ENCODE measurements at regions not wholly inside any gene's neighbourhood (a gene's known extent, or its start where the extent isn't known, plus 50 kb on each side); places are given as distances from the start of the nearest gene placed in this dataset.

DNA sequence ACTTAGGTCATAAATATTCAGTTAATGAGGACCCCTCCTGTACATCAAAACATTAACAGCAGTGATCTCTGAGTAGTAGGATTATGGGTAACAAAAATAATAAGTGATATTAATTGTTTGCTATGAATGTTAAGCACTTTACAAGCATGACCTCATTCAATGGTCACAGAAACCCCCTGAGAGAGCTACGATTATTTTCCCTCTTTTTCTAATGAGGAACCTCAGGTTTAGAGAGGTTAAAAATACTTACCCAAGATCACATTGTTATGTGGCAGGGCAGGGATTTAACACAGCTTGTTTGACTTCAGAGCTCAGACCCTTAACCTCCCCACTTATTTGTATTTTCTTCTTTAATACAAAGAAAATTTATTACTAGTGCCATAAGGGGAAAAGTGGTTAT lies 228.2 kb downstream of the TBL1XR1 start:
- no peak for DNase-seq

DNA sequence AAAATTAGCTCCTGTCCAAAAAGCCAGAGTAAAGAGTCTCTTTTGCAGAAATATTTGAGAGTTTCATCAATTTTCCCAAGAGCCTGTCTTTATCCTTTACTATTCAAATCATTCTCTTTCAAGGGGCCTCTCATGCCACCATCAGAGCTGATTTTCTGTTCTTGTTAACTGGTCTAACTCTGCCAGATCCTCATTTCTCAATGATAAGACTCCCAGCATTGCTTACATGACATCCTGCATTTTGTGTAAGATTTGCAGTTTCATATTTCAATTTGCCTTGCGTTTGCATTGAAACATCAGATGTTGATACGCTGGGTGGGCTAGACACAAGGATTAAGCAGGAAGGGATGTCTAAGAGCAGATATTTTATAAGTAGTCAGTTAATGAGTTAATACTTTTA lies 228.7 kb downstream of the TBL1XR1 start:
- no peak for DNase-seq

DNA sequence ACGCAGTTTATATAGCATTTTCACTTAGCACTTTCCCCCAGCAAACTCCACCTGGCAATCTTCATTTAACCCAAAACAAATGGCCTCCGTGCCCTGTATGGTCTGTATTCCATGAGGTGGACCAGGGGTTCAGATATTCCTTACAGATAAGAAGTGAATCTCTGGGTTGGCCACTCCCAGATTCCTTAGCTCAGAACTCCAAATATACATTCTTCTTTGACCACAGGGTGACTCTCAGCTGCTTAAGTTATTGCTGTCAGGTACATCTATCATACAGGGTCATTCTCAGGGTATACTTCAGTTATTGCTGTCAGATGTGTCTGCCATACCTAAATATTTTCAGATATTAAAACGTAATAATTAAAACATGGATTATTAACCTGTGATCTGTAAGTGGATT lies 229.8 kb downstream of the TBL1XR1 start:
- no peak for DNase-seq

DNA sequence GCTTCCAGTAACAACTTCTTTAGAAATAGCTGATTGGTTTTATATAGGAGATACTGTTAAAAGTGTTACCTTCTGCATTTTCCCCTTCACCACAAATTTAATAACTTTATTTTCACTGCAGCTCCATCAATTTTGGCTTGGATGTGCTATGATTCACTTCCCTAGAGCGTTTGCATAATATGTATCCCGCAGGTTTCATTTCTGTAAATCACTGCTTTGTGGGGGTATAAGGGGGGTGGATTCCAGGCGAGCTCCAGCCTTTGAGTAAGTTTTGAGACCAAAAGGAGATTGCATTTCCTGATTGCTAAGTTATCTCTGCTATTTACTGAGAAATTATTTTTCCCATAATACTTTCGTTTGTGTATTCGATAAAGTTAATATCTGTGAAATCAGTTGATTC lies 232.6 kb downstream of the TBL1XR1 start:
- peak; percentile 67 for DNase-seq

DNA sequence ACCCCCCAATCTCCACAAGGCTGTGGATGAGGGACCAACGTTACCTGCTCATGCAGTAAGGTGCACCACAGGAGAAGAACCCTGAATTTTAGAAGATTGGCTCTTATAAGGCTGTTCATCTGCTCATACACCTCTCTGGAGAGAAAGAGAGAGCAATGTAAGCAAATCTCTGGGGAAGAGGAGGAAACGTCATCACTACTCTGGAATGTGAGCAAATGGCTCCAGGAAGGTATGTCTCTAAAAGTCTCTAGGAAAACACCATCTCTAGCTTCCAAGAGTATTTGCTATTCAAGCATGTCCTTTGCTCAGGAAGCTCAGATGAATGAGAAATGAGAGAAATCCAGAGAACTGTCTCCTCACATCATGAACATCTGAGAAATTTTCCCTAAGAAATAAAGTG lies 235.4 kb downstream of the TBL1XR1 start:
- no peak for DNase-seq

DNA sequence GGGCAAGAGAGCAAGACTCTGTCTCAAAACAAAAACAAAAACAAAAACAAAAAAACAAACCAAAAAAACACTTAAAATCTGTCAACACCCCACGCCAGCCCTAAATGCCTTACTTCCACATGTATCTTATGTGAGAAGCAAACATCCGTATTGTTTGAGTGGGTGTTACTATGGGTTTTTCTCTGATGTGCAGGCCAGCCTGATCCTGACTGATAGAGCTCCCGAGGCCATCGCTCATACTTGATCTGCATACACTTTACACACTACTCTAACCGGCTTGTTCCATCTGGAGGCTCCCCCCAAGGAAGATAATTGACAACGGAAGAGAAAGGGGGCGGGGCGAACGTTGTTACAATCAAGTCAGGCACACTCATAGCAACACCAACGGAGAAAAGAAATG lies 237.4 kb downstream of the TBL1XR1 start:
- DNase-seq = no peak

DNA sequence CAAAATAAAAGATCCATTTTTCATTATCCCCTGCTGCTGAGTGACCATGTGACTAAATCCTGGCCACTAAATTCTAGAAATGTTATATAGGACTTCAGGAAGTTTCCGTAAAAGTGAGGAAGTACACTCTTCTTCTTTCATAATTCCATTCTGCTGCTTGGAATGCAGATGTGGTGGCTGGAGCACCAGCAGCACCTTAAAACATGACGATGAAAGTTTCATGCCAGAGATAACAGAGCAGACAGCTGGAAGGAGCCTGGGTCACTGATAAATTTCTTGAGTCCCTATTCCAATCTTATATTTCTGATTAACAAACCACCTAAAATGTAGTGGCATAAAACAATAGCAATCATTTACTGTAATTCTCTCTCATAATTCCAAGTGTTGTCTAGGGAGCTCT lies 238.7 kb downstream of the TBL1XR1 start:
- no peak for DNase-seq

DNA sequence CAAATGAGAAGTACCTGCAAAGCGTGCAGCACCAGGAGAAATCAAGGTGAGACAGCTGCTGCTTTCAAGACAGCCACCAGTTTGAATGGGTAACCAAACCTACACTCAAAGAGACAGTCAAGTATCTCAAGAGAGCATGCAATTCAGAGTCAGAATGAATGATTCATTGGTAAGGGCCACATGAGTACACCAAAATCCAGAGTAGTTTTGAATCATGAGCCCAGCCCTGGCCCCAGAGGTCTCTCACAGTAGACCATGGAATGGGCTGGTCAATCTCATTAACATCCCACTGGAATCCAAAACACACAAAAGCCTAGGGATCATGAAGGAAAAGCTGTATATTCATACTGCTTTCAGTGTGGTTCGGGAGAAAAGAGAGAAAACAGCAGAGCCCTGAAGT lies 242.8 kb downstream of the TBL1XR1 start:
- no peak for DNase-seq

DNA sequence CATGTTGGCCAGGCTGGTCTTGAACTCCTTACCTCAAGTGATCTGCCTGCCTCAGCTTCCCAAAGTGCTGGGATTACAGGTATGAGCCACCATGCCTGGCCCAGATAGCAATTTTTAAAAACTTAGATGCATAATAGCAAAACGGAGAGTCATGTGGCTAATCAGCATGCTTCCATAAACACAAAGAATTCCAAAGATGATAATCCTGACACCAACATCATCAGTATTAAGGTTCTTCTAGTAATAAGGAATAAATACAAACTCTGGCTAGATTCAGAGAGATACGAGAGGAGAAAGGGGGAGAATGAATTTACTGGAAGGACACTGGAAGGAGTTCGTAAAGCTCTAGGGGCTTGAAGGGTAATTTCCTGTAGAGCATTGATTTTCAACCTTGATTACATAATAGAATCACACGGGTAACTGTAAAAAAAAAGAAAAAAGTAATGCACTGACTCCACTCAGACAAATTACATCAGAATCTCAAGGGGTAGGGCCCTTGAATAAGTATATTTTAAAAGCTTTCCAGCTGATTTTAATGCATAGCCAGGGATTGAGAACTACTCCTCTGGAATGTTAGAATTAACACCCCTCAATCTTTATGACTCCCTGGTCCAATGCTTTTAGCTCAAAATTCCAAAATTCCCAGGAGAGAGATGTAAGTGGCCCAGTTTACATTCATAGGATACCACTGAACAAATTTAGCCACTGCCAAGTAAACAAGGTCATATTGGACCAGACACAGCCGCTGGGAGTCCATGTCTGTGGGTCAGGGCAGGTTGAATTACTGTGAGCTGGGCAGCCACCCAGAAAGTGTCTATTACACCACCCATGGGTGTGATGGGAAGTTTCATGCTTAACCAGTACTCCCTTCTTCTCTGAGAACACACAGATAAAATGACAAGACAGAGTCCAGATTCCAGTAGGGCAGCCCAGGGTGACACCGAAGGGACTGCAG lies 243.9 kb downstream of the TBL1XR1 start:
- peak; percentile 27 for DNase-seq

DNA sequence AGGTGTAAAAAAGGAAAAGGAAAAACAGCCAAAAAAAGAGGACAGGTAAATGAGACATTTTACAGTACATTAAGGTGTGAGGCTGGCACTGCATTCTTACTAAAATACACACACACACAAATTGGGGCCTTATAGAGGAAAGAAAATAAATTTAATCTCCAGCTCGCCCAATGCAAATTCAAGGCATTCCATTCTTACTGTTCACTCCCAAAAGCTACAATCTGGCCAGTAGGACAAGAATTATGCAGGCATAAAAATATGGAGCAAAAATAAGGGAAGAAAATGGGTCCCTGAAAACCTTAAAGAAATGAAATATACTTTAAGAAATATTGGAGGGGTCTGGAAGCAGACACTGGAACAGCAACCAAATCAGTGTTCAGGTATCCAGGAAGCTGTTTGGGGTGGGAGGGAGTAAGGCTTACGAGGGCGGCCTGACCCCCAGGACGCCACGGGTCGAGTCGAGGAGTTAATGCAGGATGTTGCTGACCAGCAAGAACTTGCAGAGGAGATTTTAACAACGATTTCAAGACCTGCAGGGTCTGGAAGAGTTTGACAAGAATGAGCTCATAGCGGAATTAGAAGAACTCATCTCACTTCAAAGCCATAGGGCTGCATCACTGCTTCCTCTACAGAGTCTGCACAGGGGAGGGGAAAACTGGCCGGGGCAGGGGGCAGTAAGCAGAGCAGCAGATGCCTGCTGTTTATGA lies 245.5 kb downstream of the TBL1XR1 start:
- DNase-seq = no peak

DNA sequence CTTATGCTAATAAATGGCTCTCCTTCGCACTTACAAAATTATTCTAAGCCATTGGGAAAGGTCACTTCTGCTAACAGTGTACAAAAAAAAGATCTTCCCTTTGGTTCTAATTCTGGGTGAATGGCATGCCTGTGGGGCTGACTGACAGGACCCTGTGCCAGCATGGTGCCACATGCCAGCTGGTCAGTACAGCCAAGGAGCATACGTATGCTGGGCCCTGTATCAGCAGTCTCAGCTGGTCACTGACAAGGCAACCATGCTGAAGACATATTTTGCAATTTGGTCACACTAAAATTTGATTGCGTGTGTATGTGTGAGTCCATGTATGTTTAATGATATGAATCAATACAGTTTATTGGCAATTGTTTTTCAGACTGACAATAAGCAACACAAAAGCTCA lies 246.1 kb downstream of the TBL1XR1 start:
- DNase-seq = no peak

DNA sequence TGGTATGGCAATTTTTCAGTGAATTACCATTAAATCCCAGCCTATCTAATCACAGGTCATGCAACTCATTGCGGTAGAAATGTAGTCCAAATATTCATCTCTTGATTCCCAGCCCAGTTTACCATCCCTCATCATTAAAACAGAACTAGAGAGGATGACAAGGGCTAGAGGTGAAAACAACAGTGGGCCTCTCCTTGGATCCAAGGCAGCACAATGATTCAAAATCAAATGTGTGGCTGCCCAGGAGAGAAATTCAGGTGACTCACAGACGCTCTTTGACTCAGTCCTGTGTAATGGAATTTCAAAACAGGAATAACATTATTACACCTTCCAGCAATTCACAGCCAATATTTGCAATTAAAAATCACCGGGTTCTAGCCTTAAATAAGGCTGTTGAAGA lies 246.5 kb downstream of the TBL1XR1 start:
- no peak for DNase-seq

DNA sequence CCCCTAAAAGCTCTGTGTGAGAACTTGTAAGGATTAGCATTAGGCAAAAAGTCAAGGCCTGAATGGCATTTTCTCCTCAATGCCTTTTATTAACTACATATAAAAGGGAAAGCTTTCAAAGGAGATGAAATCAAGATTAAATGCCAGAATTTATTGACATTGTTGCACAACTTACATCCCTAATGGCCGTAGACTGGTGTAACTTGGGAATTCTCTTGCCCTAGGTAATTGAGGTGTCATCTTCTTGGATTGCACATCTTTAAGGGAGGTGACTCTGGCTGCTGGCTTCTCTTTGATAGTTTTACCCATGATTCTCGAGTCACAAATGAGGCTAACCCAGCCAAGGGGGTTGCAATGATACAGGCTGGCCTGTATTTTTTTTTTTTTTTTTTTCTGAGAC lies 249.1 kb downstream of the TBL1XR1 start:
- DNase-seq = peak; percentile 68

DNA sequence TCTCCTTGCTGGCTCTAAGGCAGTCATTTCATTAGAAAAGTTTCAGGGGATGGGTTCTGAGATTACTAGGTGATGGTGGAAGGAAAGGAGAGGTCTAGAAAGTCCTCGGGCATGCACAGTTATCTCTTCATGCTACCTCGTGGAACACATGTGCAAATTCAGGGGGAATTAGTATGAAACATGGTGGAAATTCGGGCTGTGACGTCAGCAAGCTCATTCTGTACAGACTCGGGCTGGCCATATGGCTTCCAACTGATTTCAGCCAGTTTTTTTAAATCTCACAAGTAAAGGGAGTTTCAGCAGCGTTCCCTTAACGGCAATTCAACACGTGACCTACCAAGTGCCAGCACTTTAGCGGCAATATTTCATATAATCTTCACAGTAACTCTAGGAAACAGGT lies 251.1 kb downstream of the TBL1XR1 start:
- DNase-seq = no peak

DNA sequence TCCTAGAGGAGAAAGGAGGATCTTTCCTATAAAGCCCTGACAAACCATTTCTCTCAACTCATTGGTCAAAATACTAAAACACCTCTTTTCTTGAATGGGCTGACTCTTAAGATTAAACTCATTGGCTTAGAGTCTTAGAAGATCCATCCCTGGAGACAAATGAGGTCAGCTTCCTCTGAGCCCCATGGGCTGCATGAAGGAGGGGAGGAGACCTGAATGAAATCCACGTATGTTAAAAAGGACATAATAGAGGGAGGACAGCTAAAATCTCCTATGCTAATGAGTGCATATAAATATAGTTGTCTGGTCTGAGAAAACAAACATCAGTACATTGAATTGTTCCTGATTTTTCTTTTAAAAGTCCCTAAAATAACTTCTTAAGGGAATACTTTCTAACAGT lies 255.0 kb downstream of the TBL1XR1 start:
- DNase-seq = no peak

DNA sequence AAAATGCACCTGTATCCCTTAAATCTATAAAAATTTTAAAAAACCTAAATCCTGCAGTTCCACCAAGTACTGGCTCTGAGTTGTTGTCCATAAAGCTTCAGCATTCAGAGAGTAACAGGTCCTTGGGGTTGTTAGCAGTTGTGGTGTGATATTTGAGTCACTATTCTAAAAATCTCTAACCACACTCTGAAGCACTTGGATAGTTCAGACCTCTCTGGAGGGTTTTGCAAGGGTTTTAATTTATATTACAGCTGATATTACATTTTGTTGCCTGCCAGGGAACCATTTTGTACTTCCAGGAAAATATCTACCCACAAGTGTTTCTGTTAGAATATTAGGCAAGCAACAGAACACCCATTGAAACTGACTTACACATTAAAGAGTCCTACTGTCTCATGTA lies 255.6 kb downstream of the TBL1XR1 start:
- DNase-seq = no peak

DNA sequence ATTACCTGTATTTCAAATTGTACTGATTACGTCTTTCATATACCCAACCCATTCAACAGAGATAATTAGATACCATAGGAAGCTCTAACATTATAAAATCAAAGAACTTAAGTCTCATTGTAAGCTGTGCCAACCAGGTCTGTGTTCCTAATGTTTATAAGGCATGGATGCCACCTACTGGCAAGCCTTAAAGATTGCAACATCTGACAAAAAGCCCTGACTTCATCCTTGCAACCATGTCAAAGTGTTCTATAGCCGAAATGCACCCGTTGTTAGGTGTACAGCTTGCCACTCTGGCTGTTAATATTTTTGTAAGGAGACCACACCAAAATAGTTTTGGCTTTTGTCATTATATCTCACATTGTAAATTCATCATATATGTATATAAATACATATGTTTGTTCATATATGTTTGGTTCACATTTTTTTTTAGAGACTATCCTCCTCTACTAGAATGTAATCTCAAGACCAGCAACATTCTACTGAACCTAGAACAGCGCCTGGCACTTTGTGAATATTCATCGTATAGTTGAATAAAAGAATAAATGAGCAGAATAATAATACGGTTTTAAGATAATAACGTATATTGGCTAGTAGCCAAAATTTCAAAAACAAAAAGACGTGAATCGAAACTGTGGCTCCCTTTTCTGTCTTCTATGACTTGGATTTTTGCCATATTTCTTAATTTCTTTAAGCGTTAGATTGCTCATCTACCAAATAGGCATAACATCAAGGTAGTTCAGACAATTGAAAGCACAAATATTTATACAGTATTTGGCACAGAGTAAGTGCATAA lies 258.1 kb downstream of the TBL1XR1 start:
- peak; percentile 94 for DNase-seq

DNA sequence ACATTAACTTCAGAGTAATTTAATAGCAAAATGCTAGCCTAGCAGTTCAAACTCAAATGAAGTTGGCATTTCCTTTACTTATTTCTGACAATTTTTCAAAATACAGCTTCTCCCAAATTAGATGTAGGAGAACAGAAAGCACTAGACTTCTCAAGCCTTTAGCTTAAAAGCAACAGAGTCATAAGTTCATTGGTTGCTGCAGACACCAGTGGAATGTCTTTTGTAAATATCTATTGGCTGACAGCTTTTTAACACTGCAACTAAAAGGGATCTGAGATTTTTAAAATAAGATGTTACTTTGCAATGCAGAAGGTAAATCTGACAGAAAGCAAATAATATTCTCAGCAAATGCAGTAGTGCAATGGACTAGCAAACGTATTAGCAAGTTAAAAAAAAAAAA lies 259.3 kb downstream of the TBL1XR1 start:
- no peak for DNase-seq

DNA sequence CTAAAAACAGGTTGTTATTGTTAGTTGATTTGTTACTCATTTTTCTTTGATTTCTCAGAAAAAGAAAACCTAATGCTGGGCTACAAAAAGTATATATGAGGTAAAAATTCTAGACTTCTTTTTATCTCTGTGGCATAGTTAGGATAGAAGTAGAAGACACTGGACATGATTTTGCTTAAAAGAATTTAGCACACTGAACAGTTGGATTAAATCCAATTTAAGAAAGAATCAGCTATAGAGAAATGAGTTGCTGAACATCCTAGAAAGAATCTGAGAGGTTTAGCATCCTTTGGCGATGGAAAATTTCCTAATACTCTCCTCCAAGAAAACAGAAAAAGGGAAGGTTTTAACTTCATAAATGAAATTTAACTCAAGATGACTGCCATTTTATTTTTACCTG lies 259.7 kb downstream of the TBL1XR1 start:
- DNase-seq = no peak

DNA sequence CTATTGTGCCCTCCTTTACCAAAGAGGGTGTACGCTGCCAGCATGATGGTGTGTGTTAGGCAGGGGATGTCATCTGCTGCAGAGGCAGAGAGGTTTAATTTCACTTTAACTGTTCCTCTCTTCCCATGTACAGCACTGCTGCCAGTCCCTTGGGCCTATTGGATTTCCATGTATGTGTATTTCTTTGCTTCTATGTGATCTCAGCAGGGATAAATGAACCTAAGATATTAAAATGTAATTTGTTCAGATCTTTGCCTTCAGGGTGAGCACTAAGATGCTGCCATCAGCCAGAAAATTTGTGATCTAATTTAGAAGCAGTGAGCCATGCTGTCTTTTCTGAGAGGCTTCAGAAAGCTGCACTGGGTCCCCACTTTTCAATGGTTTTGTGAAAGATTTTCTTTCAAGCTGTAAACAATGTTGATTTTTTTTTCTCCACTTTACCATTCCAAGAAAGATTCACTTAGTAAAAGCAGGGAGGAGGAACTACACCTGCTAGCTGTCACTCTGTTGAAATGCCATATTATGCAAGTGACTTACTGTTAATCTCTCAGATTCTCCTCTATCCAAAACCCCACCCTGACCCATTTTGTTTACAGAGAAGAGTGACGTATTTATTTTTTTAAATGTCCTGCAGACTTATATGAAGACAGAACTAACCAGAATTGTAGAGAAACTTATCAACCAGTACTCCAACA lies 261.9 kb downstream of the TBL1XR1 start:
- DNase-seq = peak; percentile 76

DNA sequence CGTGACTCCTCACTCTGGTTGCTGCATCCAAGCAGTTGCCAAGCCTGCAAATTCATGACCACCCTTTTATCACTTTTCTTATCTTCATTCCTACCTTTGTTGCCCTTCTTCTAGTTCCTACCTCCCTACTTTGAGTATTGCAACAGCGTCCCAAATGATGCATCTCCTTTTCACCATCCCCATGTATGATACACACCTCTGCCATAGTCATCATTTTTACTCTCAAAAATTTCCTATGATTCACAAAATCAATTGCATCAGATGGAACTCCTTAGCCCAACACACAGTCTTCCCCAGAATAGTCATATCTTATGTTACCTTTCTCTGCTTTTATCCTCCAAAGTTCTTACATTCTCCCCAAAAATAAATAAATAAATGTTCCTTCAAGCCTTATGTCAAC lies 262.6 kb downstream of the TBL1XR1 start:
- DNase-seq = no peak

DNA sequence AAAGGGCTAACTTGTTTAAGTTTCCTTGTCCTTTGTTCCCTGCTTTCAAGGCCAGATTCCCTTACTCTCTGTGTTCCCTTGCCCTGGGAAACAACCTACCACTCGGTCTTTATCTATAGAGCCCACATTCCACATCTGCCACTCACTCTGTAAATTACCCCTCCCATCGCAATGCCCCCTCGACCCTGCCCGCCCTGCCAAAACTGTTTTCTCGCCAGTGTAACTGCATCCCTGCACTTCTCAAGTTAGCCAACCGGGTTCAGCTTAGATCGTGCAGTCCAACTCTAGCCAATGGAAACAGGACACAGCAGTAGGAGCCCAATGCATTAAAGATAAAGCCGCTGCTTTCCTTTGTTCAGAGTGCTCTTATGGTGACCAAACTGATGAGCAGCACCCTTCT lies 263.6 kb downstream of the TBL1XR1 start:
- no peak for DNase-seq

DNA sequence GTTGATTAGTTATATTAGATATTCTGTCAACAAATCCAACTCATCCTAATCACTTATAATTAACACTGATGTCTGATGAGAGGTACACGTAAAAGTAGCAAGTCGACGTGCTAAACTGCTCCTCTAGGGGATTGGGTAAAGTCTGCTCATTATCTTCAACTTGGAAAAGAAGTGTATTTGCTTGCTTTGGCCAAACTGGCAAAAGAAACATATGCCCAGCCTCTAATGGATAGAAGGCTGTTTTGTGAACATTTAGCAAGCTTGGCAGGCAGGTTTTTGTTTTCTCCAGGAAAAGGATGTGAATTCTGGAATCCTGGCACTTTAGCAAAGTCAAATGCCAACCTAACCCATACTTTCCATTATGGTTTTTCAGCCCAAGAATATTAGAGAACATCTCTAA lies 264.8 kb downstream of the TBL1XR1 start:
- no peak for DNase-seq

All from NCI-H69 (cell line).